ENCODE measurements at regions not wholly inside any gene's neighbourhood (a gene's known extent, or its start where the extent isn't known, plus 50 kb on each side); places are given as distances from the start of the nearest gene placed in this dataset.
"Not testable (repeated sequence)": the region's sequence is repeated elsewhere in the genome, so short reads cannot be mapped to it uniquely, and the experiment has no call there.

DNA sequence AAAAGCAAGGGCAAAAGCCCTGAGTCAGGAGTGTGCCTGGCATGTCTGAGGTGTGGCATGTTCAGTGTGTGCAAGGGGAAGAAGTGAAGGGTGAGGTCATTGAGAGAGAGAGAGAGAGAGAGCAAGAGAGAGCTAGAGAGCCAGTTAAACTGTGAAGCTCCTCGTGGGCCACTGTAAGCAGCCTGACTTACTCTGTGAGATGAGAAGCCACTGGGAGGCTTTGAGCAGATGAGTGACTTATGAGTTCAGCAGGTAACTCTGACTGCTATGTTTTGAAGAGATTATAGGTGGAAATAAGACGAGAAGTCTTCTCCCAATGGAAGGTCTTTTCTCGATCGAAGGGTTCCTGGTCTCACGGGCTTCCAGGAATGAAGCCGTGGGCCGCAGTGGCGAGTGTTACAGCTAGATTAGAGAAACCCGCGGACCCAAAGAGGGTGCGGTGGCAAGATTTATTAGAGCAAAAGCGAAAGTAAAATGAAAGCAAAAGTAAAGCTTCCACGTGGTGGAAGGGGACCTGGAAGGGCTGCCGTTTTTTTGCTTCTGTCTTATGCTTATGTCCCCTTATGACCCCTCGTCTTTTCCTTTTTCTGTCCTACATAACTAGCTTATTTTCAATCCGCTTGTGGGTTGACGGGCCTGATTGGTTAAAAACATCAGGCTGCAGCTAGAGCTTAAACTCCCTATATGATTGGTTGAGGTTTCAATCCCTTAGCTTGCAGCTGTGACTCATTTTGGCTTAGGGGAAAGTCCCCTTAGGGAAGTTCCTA is 323.1 kb upstream of the FAM78B start:
- peaks cover 0 to 14% (median 0%) of the 10 kb centered on the region in 4 donors for H3K4me1 ChIP-seq
- 26 to 42% methylated on average over 17 of the region's 17 CpGs for WGBS, 2 donors (ENCODE audit: low coverage in 1 of 2)
- peak; percentile 22 for DNase-seq
- peak overlapping the region; percentile 9 to 51 (median 28) for H3K4me3 ChIP-seq
- intact Hi-C loops (cut with DNase I; ENCODE audit: low total_unique reads) = no loop called here
- H3K27me3 ChIP-seq = no peaks in the 10 kb centered on the region
- in situ Hi-C loops (cut with MboI; ENCODE audit: low pct_ligation_motif_present in 1 of 4, low pct_unique_long_range_greater_than_20kb in 1 of 4, low sequenced_read_pairs in 3 of 4) = loop anchor here in 1 of 4 donors (10.0 to 25.0 kb wide), 2 partner anchors 555 to 778 kb away; no protein-coding TSS in a partner anchor
- TF ChIP-seq EP300 (IDR thresholded peaks at IDR 0.05; ENCODE audit: low read depth) = no peak
- no peak for TF ChIP-seq POLR2A (IDR thresholded peaks at IDR 0.05)
- TF ChIP-seq POLR2AphosphoS5 (IDR thresholded peaks at IDR 0.05) = no peak
- TF ChIP-seq, protein P1, sequence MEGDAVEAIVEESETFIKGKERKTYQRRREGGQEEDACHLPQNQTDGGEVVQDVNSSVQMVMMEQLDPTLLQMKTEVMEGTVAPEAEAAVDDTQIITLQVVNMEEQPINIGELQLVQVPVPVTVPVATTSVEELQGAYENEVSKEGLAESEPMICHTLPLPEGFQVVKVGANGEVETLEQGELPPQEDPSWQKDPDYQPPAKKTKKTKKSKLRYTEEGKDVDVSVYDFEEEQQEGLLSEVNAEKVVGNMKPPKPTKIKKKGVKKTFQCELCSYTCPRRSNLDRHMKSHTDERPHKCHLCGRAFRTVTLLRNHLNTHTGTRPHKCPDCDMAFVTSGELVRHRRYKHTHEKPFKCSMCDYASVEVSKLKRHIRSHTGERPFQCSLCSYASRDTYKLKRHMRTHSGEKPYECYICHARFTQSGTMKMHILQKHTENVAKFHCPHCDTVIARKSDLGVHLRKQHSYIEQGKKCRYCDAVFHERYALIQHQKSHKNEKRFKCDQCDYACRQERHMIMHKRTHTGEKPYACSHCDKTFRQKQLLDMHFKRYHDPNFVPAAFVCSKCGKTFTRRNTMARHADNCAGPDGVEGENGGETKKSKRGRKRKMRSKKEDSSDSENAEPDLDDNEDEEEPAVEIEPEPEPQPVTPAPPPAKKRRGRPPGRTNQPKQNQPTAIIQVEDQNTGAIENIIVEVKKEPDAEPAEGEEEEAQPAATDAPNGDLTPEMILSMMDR (IDR thresholded peaks at IDR 0.05) = no peak
- H3K9me3 ChIP-seq = no peaks in the 10 kb centered on the region
- H3K27ac ChIP-seq = peak overlapping the region; percentile 54 to 81 (median 69)
- no peaks in the 10 kb centered on the region for H3K36me3 ChIP-seq

DNA sequence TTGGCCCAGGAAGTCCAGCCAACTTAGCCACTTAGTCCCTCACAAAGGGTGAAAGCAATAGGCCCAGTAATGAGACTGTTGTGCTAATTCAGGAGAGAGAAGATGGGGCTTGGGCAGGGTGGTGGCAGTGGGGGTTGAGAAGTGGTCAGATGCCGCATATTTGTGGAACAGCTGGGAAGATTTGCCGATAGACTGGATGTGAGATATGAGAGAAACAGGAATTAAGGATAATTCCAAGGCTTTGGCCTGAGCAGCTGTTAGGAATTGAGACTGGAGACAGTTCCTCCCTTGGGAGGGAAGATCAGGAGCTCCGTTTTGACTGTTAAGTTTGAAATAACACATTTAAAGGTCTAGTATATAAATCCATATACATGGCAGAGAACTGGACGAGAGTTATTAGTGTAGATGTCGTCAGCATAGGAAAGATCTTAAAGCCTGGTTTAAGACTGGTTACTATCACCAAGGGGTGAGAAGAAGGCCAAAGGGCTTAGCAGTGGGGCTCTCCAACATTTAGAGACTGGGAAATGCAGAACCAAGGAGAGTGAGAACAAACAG is 323.7 kb upstream of the FAM78B start:
- H3K36me3 ChIP-seq = no peaks in the 10 kb centered on the region
- H3K4me1 ChIP-seq = peaks cover 0 to 14% (median 0%) of the 10 kb centered on the region in 4 donors
- H3K9me3 ChIP-seq = no peaks in the 10 kb centered on the region
- in situ Hi-C loops (cut with MboI; ENCODE audit: low pct_ligation_motif_present in 1 of 4, low pct_unique_long_range_greater_than_20kb in 1 of 4, low sequenced_read_pairs in 3 of 4) (loop anchor here in 1 of 4 donors (25.0 kb wide), 1 partner anchor 778 kb away; no protein-coding TSS in a partner anchor), intact Hi-C loops (cut with DNase I; ENCODE audit: low total_unique reads) (no loop called here)
- 58 to 62% methylated on average over 4 to 5 of the region's 5 CpGs for WGBS, 2 donors (ENCODE audit: low coverage in 1 of 2)
- DNase-seq = no peak
- H3K27me3 ChIP-seq = no peaks in the 10 kb centered on the region
- peak overlapping the region; percentile 54 to 81 (median 69) for H3K27ac ChIP-seq
- TF ChIP-seq POLR2A (IDR thresholded peaks at IDR 0.05) (no peak), POLR2AphosphoS5 (IDR thresholded peaks at IDR 0.05) (no peak), EP300 (IDR thresholded peaks at IDR 0.05; ENCODE audit: low read depth) (no peak)
- TF ChIP-seq, protein P1 (IDR thresholded peaks at IDR 0.05) = no peak
- peak overlapping the region in 3 of 4 donors; percentile 25 to 51 (median 31) for H3K4me3 ChIP-seq

DNA sequence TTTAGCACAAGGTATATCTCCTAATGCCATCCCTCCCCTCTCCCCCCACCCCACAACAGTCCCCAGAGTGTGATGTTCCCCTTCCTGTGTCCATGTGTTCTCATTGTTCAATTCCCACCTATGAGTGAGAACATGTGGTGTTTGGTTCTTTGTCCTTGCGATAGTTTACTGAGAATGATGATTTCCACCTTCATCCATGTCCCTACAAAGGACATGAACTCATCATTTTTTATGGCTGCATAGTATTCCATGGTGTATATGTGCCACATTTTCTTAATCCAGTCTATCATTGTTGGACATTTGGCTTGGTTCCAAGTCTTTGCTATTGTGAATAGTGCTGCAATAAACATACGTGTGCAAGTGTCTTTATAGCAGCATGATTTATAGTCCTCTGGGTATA is 327.0 kb upstream of the FAM78B start:
- H3K4me3 ChIP-seq; H3K27ac ChIP-seq; H3K27me3 ChIP-seq; DNase-seq; H3K9me3 ChIP-seq; H3K36me3 ChIP-seq; intact Hi-C loops (cut with DNase I; ENCODE audit: low total_unique reads): not testable (repeated sequence)
- in situ Hi-C loops (cut with MboI; ENCODE audit: low pct_ligation_motif_present in 1 of 4, low pct_unique_long_range_greater_than_20kb in 1 of 4, low sequenced_read_pairs in 3 of 4) = loop anchor here in 1 of 4 donors (25.0 kb wide), 1 partner anchor 781 kb away; no protein-coding TSS in a partner anchor
- peaks cover 0 to 12% (median 0%) of the 10 kb centered on the region in 4 donors for H3K4me1 ChIP-seq
- WGBS, 2 donors (ENCODE audit: low coverage in 1 of 2) = 58 to 69% methylated on average over 2 of the region's 2 CpGs

DNA sequence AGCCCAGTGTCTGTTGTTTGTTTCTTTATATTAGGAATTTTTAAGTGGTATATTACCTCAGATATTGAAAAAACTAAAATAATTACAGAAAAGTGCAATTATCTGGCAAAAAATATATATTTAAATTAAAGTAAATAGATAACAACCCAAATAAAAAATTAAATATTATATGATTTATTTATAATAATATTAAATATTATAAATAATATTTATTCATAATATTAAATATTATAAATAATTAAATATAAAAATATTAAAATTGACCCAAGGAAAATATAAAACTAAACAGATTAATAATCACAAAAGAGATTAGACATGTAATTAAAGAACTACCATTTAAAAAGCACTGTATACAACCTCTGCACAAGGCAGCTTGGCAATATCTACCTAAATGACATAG is 331.9 kb upstream of the POGK start:
- H3K4me1 ChIP-seq = no peaks in the 10 kb centered on the region
- TF ChIP-seq, protein P1 (IDR thresholded peaks at IDR 0.05) = no peak
- TF ChIP-seq POLR2AphosphoS5 (IDR thresholded peaks at IDR 0.05) (no peak), POLR2A (IDR thresholded peaks at IDR 0.05) (no peak), EP300 (IDR thresholded peaks at IDR 0.05; ENCODE audit: low read depth) (no peak)
- H3K4me3 ChIP-seq = no peak overlapping the region
- H3K27me3 ChIP-seq = no peaks in the 10 kb centered on the region
- in situ Hi-C loops (cut with MboI; ENCODE audit: low pct_ligation_motif_present in 1 of 4, low pct_unique_long_range_greater_than_20kb in 1 of 4, low sequenced_read_pairs in 3 of 4) (no loop called here), intact Hi-C loops (cut with DNase I; ENCODE audit: low total_unique reads) (no loop called here)
- DNase-seq = no peak
- no peaks in the 10 kb centered on the region for H3K9me3 ChIP-seq
- H3K27ac ChIP-seq = no peak overlapping the region
- H3K36me3 ChIP-seq = no peaks in the 10 kb centered on the region

Data from transverse colon (tissue), 4 donors.